H9 (cell line): ENCODE measurements at regions not wholly inside any gene's neighbourhood (a gene's known extent, or its start where the extent isn't known, plus 50 kb on each side); places are given as distances from the start of the nearest gene placed in this dataset.

ENCODE experiments used
- DNase-seq: peaks from one replicate; pipeline ENCODE4 v3.0.0-alpha.2; 2017
- H2AFZ ChIP-seq: one replicate; pipeline ENCODE4 v1.6.1; 2013; ENCODE audit warnings: mild to moderate bottlenecking, low read length, control low read depth, moderate library complexity
- H2AK5ac ChIP-seq: 2 replicates; pipeline ENCODE4 v1.6.1; 2013; ENCODE audit warnings: low read length, control low read depth, mixed read lengths; ENCODE audit not compliant: insufficient read length
- H2BK120ac ChIP-seq: one replicate; pipeline ENCODE4 v1.6.1; 2013; ENCODE audit warnings: low read depth, mild to moderate bottlenecking, low read length, control low read depth, inconsistent platforms; ENCODE audit not compliant: poor library complexity, severe bottlenecking
- H2BK12ac ChIP-seq: 2 replicates; pipeline ENCODE4 v1.6.1; 2013; ENCODE audit warnings: low read length, control low read depth, mixed read lengths, low read depth; ENCODE audit not compliant: insufficient read length
- H2BK15ac ChIP-seq: 2 replicates; pipeline ENCODE4 v1.6.1; 2013; ENCODE audit warnings: low read depth, low read length, control low read depth
- H2BK20ac ChIP-seq: one replicate; pipeline ENCODE4 v1.6.1; 2013; ENCODE audit warnings: low read depth, mild to moderate bottlenecking, low read length, control low read depth, inconsistent platforms; ENCODE audit not compliant: poor library complexity, severe bottlenecking
- H2BK5ac ChIP-seq: 2 replicates; pipeline ENCODE4 v1.6.1; 2013; ENCODE audit warnings: low read length, control low read depth, mixed read lengths; ENCODE audit not compliant: insufficient read length
- H3K14ac ChIP-seq: 2 replicates; pipeline ENCODE4 v1.6.1; 2013; ENCODE audit warnings: low read length, control low read depth; ENCODE audit not compliant: insufficient read depth
- H3K18ac ChIP-seq: 2 replicates; pipeline ENCODE4 v1.6.1; 2013; ENCODE audit warnings: low read depth, mild to moderate bottlenecking, mixed read lengths, low read length, control low read depth; ENCODE audit not compliant: insufficient read length
- H3K23ac ChIP-seq: 2 replicates; pipeline ENCODE4 v1.6.1; 2013; ENCODE audit warnings: low read length, control low read depth, mixed read lengths, low read depth; ENCODE audit not compliant: insufficient read length
- H3K23me2 ChIP-seq: 2 replicates; pipeline ENCODE4 v1.6.1; 2013; ENCODE audit warnings: low read depth, mild to moderate bottlenecking, mixed read lengths, low read length, control low read depth; ENCODE audit not compliant: insufficient read length, poor library complexity, severe bottlenecking
- H3K27ac ChIP-seq: 2 replicates; pipeline ENCODE4 v1.5.1; 2013; ENCODE audit warnings: low read length, control low read depth, mixed read lengths, low read depth; ENCODE audit not compliant: insufficient read length
- H3K27me3 ChIP-seq: 2 replicates; pipeline ENCODE4 v1.6.1; 2013; ENCODE audit warnings: low read length, control low read depth, inconsistent platforms; ENCODE audit not compliant: insufficient read depth
- H3K4ac ChIP-seq: 2 replicates; pipeline ENCODE4 v1.6.1; 2013; ENCODE audit warnings: low read depth, mild to moderate bottlenecking, control low read depth, inconsistent platforms, low read length, moderate library complexity
- H3K4me1 ChIP-seq: 2 replicates; pipeline ENCODE4 v1.6.1; 2013; ENCODE audit warnings: low read length, control low read depth, inconsistent platforms; ENCODE audit not compliant: insufficient read depth
- H3K4me2 ChIP-seq: 2 replicates; pipeline ENCODE4 v1.6.1; 2013; ENCODE audit warnings: low read length, control low read depth, mixed read lengths; ENCODE audit not compliant: insufficient read length, insufficient read depth
- H3K56ac ChIP-seq: 2 replicates; pipeline ENCODE4 v1.6.1; 2013; ENCODE audit warnings: low read depth, mild to moderate bottlenecking, mixed read lengths, low read length, control low read depth; ENCODE audit not compliant: insufficient read length
- H3K79me1 ChIP-seq: 2 replicates; pipeline ENCODE4 v1.6.1; 2013; ENCODE audit warnings: low read depth, mild to moderate bottlenecking, moderate library complexity, low read length, control low read depth, inconsistent platforms; ENCODE audit not compliant: insufficient read depth, poor library complexity, severe bottlenecking
- H3K79me2 ChIP-seq: 2 replicates; pipeline ENCODE4 v1.6.1; 2013; ENCODE audit warnings: low read length, control low read depth, inconsistent platforms; ENCODE audit not compliant: insufficient read depth
- H3K9ac ChIP-seq: 2 replicates; pipeline ENCODE4 v1.6.1; 2013; ENCODE audit warnings: low read length, control low read depth, mixed read lengths; ENCODE audit not compliant: insufficient read length; ENCODE audit errors: extremely low read depth
- H3K9me3 ChIP-seq: one replicate; pipeline ENCODE4 v1.6.1; 2013; ENCODE audit warnings: low read depth, low read length, inconsistent platforms; ENCODE audit not compliant: control insufficient read depth
- H3T11ph ChIP-seq: one replicate; pipeline ENCODE4 v1.6.1; 2013; ENCODE audit warnings: mild to moderate bottlenecking, low read length, control low read depth, inconsistent platforms
- H4K20me1 ChIP-seq: one replicate; pipeline ENCODE4 v1.6.1; 2013; ENCODE audit not compliant: control insufficient read depth, insufficient read length, insufficient read depth
- H4K5ac ChIP-seq: 2 replicates; pipeline ENCODE4 v1.6.1; 2013; ENCODE audit warnings: low read depth, mild to moderate bottlenecking, mixed read lengths, low read length, control low read depth; ENCODE audit not compliant: insufficient read length
- H4K8ac ChIP-seq: replicated peaks from 2 replicates; pipeline ENCODE4 v1.6.1; 2013; ENCODE audit warnings: low read length, control low read depth, mixed read lengths, low read depth; ENCODE audit not compliant: insufficient read length
- H4K91ac ChIP-seq: 2 replicates; pipeline ENCODE4 v1.6.1; 2013; ENCODE audit warnings: low read depth, mild to moderate bottlenecking, moderate library complexity, mixed read lengths, low read length, control low read depth; ENCODE audit not compliant: insufficient read length
- H3K27ac Mint-ChIP-seq, 3 experiments: 2 replicates in 2 of 3; 3 replicates in 1 of 3; pipeline ENCODE4 v1.8.0; 2020 to 2021; ENCODE audit warnings: mixed read lengths in 3 of 3, mild to moderate bottlenecking in 1 of 3, moderate library complexity in 1 of 3
- H3K27me3 Mint-ChIP-seq: 2 replicates; pipeline ENCODE4 v1.8.0; 2021; ENCODE audit warnings: low read depth, mild to moderate bottlenecking, moderate library complexity, mixed read lengths
- H3K36me3 Mint-ChIP-seq, 3 experiments: 2 replicates in 2 of 3; 3 replicates in 1 of 3; pipeline ENCODE4 v1.8.0; 2020 to 2021; ENCODE audit warnings: low read depth in 3 of 3, mixed read lengths in 3 of 3; ENCODE audit not compliant: insufficient read depth in 1 of 3
- H3K4me1 Mint-ChIP-seq, 2 experiments: 2 replicates each; pipeline ENCODE4 v1.8.0; 2020; ENCODE audit warnings: mixed read lengths in 2 of 2
- H3K4me3 Mint-ChIP-seq, 2 experiments: 2 replicates in 1 of 2; 3 replicates in 1 of 2; pipeline ENCODE4 v1.8.0; 2020 to 2021; ENCODE audit warnings: mild to moderate bottlenecking in 2 of 2, mixed read lengths in 2 of 2, moderate library complexity in 1 of 2
- H3K9me3 Mint-ChIP-seq, 2 experiments: 2 replicates in 1 of 2; 3 replicates in 1 of 2; pipeline ENCODE4 v1.8.0; 2020; ENCODE audit warnings: mild to moderate bottlenecking in 2 of 2, mixed read lengths in 2 of 2, moderate library complexity in 1 of 2
- CTCF ChIP-seq: fragments of 200-600 bp; sonication (generic); conservative IDR thresholded peaks from 3 replicates; pipeline ENCODE4 v1.8.0; 2021; ENCODE audit warnings: antibody characterized with exemption, mild to moderate bottlenecking
- WGBS: extraction: QIAGEN DNeasy Blood & Tissue Kit; methylation state at CpG from one replicate; pipeline ENCODE4 v1.1.7; 2013; ENCODE audit warnings: missing lambda C conversion rate, low lambda C conversion rate, mixed read lengths; ENCODE audit not compliant: insufficient read length; ENCODE audit errors: extremely low coverage; 5-methylcytosine and 5-hydroxymethylcytosine counted together

- Histone ChIP-seq H3K9me3 (no peaks in the 10 kb centered on the region), H3K27ac (no peak overlapping the region), H2BK15ac (no peak overlapping the region), H4K91ac (no peak overlapping the region), H3K4me1 (no peaks in the 10 kb centered on the region), H3K18ac (no peak overlapping the region), H2BK120ac (no peak overlapping the region), H2BK5ac (no peak overlapping the region), H4K5ac (no peak overlapping the region), H3K14ac (no peak overlapping the region), H2AFZ (no peak overlapping the region), H2AK5ac (no peak overlapping the region), H3K9ac (no peak overlapping the region), H3K56ac (no peak overlapping the region), H2BK12ac (no peak overlapping the region), H3K23me2 (no peaks in the 10 kb centered on the region), H3T11ph (no peak overlapping the region), H2BK20ac (no peak overlapping the region), H3K23ac (no peak overlapping the region), H3K4me2 (no peak overlapping the region), H3K27me3 (no peaks in the 10 kb centered on the region), H4K8ac (no peak overlapping the region), H4K20me1 (no peaks in the 10 kb centered on the region), H3K4ac (no peak overlapping the region), H3K79me2 (no peaks in the 10 kb centered on the region), H3K79me1 (no peaks in the 10 kb centered on the region)
- DNase-seq: no peak
- TF ChIP-seq CTCF: no peak
- Mint-ChIP-seq H3K27ac (no peak overlapping the region), H3K36me3 (no peaks in the 10 kb centered on the region), H3K9me3 (no peaks in the 10 kb centered on the region), H3K4me3 (no peak overlapping the region), H3K27me3 (peaks cover 1% of the 10 kb centered on the region; the same call in 1 of the 2 replicates), H3K4me1 (peaks cover 9 to 14% of the 10 kb centered on the region in 2 experiments)
- WGBS: no CpG with 5 or more reads among the region's 5 CpGs
These were observed 112.7 kb upstream of the SELENOK start for GRCh38 chr3:54004335-54004734.
